AG09319 (cell line): ENCODE measurements at regions not wholly inside any gene's neighbourhood (a gene's known extent, or its start where the extent isn't known, plus 50 kb on each side); places are given as distances from the start of the nearest gene placed in this dataset.

Experiments
- DNase-seq: peaks from one replicate; pipeline ENCODE4 v3.0.0-alpha.2; 2010; ENCODE audit warnings: low read depth; ENCODE audit errors: extremely low read depth
- TF ChIP-seq, protein P1 (sequence below): IDR thresholded peaks from 2 replicates; pipeline ENCODE4 v1.5.1; 2011; ENCODE audit warnings: low read depth, mild to moderate bottlenecking, inconsistent platforms, low read length, moderate library complexity

DNA sequence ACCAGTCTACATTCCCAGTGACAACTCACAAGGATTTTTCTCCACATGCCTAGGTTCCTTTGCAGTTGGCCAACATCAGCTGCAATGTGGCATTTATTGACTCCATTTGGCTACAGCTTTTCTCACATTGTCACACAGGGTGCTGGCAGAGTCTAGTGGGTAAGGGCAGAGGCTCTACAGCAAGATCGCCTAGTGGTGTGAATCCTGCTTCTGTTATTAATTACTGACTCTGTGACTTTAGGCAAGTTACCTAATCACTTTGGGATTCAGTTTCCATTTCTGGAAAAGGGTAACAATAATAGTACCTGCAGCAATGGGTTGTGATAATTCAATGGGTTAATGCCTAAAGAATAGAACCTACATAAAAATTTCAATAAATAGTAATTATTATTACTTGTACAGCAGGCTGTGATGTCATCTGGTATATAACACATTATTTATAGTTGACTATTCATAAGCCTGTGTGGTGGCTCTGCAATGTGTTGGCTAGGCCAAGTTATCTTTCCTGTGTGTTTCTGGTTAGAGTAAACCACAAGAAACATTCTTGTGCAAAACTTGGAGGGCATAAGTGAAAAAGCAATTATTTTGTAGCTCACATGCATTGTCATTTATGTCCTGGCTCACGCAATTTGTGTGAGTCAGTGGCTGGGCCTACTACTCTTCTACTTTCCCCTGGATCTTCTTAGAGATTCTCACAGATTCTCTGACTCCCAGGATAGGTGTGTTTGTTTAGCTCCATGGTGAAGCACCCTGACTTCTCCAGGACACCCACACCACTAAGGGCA, 59.5 kb downstream of the PTGS2 start:
- TF ChIP-seq, protein P1, sequence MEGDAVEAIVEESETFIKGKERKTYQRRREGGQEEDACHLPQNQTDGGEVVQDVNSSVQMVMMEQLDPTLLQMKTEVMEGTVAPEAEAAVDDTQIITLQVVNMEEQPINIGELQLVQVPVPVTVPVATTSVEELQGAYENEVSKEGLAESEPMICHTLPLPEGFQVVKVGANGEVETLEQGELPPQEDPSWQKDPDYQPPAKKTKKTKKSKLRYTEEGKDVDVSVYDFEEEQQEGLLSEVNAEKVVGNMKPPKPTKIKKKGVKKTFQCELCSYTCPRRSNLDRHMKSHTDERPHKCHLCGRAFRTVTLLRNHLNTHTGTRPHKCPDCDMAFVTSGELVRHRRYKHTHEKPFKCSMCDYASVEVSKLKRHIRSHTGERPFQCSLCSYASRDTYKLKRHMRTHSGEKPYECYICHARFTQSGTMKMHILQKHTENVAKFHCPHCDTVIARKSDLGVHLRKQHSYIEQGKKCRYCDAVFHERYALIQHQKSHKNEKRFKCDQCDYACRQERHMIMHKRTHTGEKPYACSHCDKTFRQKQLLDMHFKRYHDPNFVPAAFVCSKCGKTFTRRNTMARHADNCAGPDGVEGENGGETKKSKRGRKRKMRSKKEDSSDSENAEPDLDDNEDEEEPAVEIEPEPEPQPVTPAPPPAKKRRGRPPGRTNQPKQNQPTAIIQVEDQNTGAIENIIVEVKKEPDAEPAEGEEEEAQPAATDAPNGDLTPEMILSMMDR: no peak
- peak; percentile 80 for DNase-seq

DNA sequence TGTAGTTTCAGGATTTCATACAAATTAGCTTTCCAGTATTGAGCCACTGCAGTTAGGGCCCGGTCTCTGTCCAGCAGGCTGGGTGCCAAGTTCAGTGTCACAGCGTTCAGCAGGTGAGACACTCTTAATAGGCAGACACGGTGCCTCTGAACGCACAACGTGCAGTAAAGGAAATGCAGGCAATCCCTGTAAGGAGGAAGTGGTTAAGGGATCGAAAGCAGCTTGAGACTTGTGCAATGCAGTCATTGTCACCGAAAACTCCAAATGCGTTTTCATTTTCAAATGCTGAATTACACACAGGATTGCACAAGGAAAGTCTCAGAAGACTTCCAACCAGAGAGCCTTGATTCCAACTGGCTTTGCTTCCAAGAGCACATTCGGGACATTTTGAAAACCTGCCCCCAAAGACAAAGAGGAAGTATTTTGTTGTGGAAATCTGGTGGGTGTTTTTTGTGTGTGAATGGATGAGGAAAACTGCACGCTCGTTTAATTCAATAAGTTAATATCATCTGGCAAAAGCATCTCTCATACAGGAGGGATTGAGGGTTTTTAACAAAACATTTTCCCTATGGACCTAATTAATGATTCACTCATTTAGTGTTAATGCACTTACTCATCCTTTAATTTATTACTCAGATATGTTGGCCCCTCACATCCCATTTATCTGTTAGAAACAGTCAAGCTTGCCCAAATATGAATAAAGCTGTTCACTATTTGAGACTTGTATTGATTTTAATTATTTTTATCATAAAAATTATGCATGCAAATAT, 61.6 kb downstream of the PTGS2 start:
- TF ChIP-seq, protein P1: no peak
- no peak for DNase-seq

DNA sequence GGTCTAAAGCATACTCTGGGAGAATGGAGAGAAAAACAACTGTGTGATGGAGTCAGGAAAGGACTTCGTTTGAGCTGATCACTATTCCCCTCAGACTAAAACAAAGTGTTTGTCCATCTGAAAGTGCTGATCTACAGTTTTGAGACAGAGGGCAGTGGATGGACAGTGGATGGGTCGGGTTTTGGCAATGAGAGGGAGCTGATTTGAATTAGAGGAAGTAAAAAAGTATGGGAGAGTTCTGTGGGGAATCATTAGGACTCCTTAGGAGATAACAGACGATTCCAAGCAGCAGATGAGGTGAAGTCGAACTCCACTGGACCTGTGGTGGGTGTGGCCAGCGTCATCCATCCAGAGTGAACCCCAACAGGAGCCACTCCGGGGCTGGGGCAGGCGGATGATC, 62.3 kb downstream of the PTGS2 start:
- no peak for DNase-seq
- TF ChIP-seq, protein P1: peak; percentile 9

DNA sequence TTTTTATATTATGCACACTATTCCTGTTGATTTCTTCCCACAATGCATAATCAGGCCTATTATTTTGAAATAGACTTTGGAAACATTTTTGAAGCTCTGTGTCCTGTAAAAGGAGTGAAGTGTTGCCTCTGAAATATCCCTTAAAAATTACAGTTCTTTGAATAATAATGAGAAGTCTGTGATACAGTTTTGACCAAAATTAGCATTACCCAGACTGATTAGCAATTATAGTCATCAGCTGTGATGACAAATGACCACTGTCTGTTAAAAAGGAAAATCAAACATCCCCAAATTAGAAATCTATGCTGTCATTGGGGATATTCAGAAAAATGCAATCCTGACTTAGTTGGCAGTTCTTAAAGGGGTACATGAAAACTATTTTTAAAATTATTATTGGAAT, 63.7 kb downstream of the PTGS2 start:
- TF ChIP-seq, protein P1: no peak
- DNase-seq: no peak

DNA sequence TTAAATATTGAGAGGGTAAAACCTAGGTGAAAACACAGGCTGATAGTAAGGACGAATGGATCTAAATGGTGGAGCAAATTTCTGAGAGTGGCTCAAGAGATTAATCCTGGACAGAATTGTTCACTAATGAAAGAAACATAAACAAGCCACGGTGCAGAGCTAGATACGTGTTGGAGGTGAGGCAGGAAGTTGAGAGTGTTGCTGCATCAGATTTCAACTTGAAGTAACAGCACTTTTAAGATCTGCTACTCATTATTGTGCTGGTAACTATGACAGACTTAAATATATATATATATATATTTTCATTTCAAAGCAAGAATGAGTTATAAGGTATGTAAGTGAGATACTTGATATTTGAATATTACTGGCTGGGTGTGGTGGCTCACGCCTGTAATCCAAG, 64.9 kb downstream of the PTGS2 start:
- TF ChIP-seq, protein P1: no peak

DNA sequence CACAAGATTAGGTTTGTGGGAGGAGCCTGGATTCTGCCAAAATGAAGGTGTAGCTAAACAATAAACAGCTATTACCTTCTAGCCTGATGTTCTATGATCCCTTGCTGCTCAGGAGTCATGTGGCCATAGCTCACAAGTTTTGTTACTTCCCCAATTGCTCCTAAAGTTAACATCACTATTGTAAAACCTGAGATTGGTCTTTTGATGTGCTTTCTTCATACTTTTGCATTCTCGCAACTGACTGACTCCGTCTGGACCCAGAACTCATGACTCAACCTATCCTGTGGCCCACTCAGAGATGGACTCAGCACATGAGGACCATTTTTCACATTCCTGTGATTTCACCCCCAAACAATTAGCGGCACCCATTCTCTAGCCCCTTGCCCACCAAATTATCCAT, 69.1 kb downstream of the PTGS2 start:
- TF ChIP-seq, protein P1: no peak
- DNase-seq: no peak

More for the DNA sequence above, 64.9 kb downstream of the PTGS2 start:
- DNase-seq: no peak

DNA sequence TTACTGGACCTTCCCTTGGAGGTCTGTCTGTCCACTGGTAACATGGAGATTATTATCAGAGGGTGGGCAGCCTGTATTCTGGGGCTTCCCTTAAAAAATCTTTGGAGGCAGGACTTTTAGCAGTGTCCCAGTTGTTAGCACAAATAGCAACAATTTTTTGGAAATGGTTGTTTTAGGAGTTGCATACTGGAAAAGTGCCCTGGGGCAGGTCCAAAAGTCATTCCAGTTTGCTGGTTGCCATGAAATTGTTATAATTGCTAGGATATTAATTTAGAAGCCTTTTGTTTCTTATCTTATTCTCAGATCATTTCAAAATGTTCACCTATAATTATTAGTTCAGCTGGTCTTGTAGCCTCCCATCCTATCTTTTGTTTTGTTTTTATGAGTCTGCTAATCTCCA, 71.0 kb downstream of the PTGS2 start:
- no peak for DNase-seq
- TF ChIP-seq, protein P1: no peak
